ENCODE measurements at regions not wholly inside any gene's neighbourhood (a gene's known extent, or its start where the extent isn't known, plus 50 kb on each side); places are given as distances from the start of the nearest gene placed in this dataset.

DNA sequence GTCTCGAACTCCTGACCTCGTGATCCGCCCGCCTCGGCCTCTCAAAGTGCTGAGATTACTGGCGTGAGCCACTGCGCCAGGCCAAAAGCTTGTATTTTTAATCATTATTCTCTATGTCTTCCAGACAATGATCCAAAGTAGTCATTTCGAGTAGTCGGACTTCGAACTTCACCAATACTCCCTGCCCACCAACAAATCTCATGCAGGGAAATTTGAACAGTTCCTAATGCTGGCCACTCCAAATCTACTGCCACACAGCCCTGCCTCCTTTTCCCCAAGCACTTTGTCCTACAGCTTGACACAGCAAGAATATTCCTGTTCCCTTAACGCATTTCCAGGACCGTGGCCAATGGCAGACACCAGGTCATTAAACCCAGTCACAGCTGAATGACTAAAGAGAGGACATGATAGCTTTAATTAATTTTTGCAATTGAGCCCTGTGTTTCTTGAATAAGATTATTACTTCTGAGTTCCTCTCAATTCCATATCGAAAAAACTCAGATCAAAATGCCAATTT lies 142.3 kb upstream of the NRP1 start:
- FAIRE-seq (no peak), DNase-seq (ENCODE audit: low read depth in 1 of 2, low spot score in 2 of 2) (no peak)
- Histone ChIP-seq H3K27me3 (replicated peaks in 1 of 4; ENCODE audit: control insufficient read depth in 3 of 4, extremely low read depth in 1 of 4, insufficient read depth in 3 of 4, low read length in 3 of 4) (no peaks in the 10 kb centered on the region), H4K8ac (ENCODE audit: extremely low read depth, insufficient read depth, low read length) (no peak overlapping the region), H2BK5ac (ENCODE audit: low read depth, low read length) (no peak overlapping the region), H3K79me1 (ENCODE audit: low read depth, low read length) (no peaks in the 10 kb centered on the region), H2BK15ac (ENCODE audit: low read length) (no peak overlapping the region), H4K91ac (replicated peaks; ENCODE audit: insufficient read length, low read length) (no peak overlapping the region), H3K14ac (ENCODE audit: insufficient read length) (no peak overlapping the region), H3K9ac (replicated peaks in 1 of 4; ENCODE audit: extremely low read depth in 1 of 4, low read depth in 3 of 4, low read length in 3 of 4) (no peak overlapping the region), H2BK20ac (ENCODE audit: low read length) (no peak overlapping the region), H4K20me1 (replicated peaks in 1 of 2; ENCODE audit: control insufficient read depth in 1 of 2, insufficient read depth in 2 of 2, low read length in 2 of 2) (no peaks in the 10 kb centered on the region), H2BK12ac (ENCODE audit: low read depth, low read length) (no peak overlapping the region), H3K4me2 (ENCODE audit: insufficient read depth in 1 of 2, low read depth in 2 of 2, low read length in 2 of 2) (no peak overlapping the region), H3K79me2 (ENCODE audit: control insufficient read depth in 1 of 2, insufficient read depth in 2 of 2, low read length in 2 of 2) (no peaks in the 10 kb centered on the region), H3K4me3 (ENCODE audit: extremely low read depth in 1 of 4, insufficient read depth in 2 of 4, low read depth in 3 of 4, low read length in 4 of 4) (no peak overlapping the region), H3K9me3 (ENCODE audit: insufficient read depth in 2 of 2, low read depth in 1 of 2, low read length in 1 of 2) (peaks cover 9 to 12% of the 10 kb centered on the region in 2 experiments; a peak in 3 of 4 replicates), H3K18ac (ENCODE audit: extremely low read depth, low read length) (no peak overlapping the region), H3K23me2 (ENCODE audit: low read depth, low read length) (no peaks in the 10 kb centered on the region), H3K56ac (replicated peaks; ENCODE audit: insufficient read length, low read depth, low read length) (no peak overlapping the region), H3K27ac (ENCODE audit: low read depth, low read length) (no peak overlapping the region), H2BK120ac (replicated peaks; ENCODE audit: low read depth, low read length) (no peak overlapping the region), H3K4me1 (replicated peaks in 1 of 4; ENCODE audit: control insufficient read depth in 3 of 4, insufficient read depth in 4 of 4, low read length in 3 of 4) (peaks cover 0 to 2% (median 0%) of the 10 kb centered on the region in 4 experiments; a peak in 1 of 7 replicates), H3K4ac (replicated peaks; ENCODE audit: insufficient read length, low read depth, low read length) (no peak overlapping the region), H4K5ac (ENCODE audit: insufficient read length, low read depth, low read length) (no peak overlapping the region), H3K23ac (ENCODE audit: insufficient read length) (no peak overlapping the region), H3K36me3 (ENCODE audit: control insufficient read depth in 2 of 4, insufficient read depth in 4 of 4, low read length in 3 of 4) (peaks cover 0 to 3% (median 0%) of the 10 kb centered on the region in 4 experiments; a peak in 1 of 8 replicates), H2AK5ac (ENCODE audit: low read depth, low read length) (no peak overlapping the region), H2AFZ (ENCODE audit: low read length) (no peak overlapping the region)
- ChIA-PET CTCF (ENCODE audit: partially characterized antibody) (interaction anchor here (0.8 to 1.1 kb wide), 2 partner anchors 137 to 305 kb away, joined by 3 read pairs; no protein-coding TSS in a partner anchor), POLR2A (ENCODE audit: partially characterized antibody) (interaction anchor here (0.6 kb wide), 1 partner anchor 287 kb away, joined by 3 read pairs; no protein-coding TSS in a partner anchor)
- WGBS, 2 experiments (ENCODE audit: extremely low coverage in 1 of 2, insufficient coverage in 1 of 2, insufficient read length in 1 of 2, insufficient replicate concordance in 2 of 2, low coverage in 1 of 2, low lambda C conversion rate in 2 of 2, missing lambda C conversion rate in 1 of 2) = 95% methylated on average over 7 of the region's 13 CpGs; no CpG with 5 or more reads in 1 of the 2 experiments

Measured in H1 (cell line).